ENCODE measurements at regions not wholly inside any gene's neighbourhood (a gene's known extent, or its start where the extent isn't known, plus 50 kb on each side); places are given as distances from the start of the nearest gene placed in this dataset.

- Histone ChIP-seq H3K27me3 (no peaks in the 10 kb centered on the region), H3K4me3 (no peak overlapping the region), H3K9me3 (no peaks in the 10 kb centered on the region), H3K4me1 (no peaks in the 10 kb centered on the region), H3K27ac (no peak overlapping the region), H3K36me3 (no peaks in the 10 kb centered on the region)
- TF ChIP-seq POLR2AphosphoS5 (IDR thresholded peaks at IDR 0.05), result no peak
- TF ChIP-seq POLR2A (IDR thresholded peaks at IDR 0.05), result no peak
- TF ChIP-seq, protein P1, sequence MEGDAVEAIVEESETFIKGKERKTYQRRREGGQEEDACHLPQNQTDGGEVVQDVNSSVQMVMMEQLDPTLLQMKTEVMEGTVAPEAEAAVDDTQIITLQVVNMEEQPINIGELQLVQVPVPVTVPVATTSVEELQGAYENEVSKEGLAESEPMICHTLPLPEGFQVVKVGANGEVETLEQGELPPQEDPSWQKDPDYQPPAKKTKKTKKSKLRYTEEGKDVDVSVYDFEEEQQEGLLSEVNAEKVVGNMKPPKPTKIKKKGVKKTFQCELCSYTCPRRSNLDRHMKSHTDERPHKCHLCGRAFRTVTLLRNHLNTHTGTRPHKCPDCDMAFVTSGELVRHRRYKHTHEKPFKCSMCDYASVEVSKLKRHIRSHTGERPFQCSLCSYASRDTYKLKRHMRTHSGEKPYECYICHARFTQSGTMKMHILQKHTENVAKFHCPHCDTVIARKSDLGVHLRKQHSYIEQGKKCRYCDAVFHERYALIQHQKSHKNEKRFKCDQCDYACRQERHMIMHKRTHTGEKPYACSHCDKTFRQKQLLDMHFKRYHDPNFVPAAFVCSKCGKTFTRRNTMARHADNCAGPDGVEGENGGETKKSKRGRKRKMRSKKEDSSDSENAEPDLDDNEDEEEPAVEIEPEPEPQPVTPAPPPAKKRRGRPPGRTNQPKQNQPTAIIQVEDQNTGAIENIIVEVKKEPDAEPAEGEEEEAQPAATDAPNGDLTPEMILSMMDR (IDR thresholded peaks at IDR 0.05), result no peak
- no peak for TF ChIP-seq EP300 (IDR thresholded peaks at IDR 0.05)
- DNase-seq, result no peak
- WGBS, 2 donors, result 79 to 81% methylated on average over 3 of the region's 3 CpGs
- intact Hi-C loops (cut with DNase I), result no loop called here
Observed at GRCh38 chr11:80827781-80828180, 1387.0 kb upstream of the TENM4 start.

- no peaks in the 10 kb centered on the region for H3K4me1 ChIP-seq
- no peak overlapping the region for H3K27ac ChIP-seq
- TF ChIP-seq, protein P1 (IDR thresholded peaks at IDR 0.05), result no peak
- no peak for TF ChIP-seq EP300 (IDR thresholded peaks at IDR 0.05)
- no peak for TF ChIP-seq POLR2AphosphoS5 (IDR thresholded peaks at IDR 0.05)
- TF ChIP-seq POLR2A (IDR thresholded peaks at IDR 0.05), result no peak
- no peaks in the 10 kb centered on the region for H3K36me3 ChIP-seq
- intact Hi-C loops (cut with DNase I), result no loop called here
- no peak overlapping the region for H3K4me3 ChIP-seq
- no peak for DNase-seq
- H3K27me3 ChIP-seq, result no peaks in the 10 kb centered on the region
- no peaks in the 10 kb centered on the region for H3K9me3 ChIP-seq
- 83 to 85% methylated on average over 2 of the region's 2 CpGs for WGBS, 2 donors
Observed at GRCh38 chr11:80826808-80827207, 1386.0 kb upstream of the TENM4 start.

- H3K9me3 ChIP-seq, result no peaks in the 10 kb centered on the region
- intact Hi-C loops (cut with DNase I), result no loop called here
- H3K27me3 ChIP-seq, result no peaks in the 10 kb centered on the region
- DNase-seq, result no peak
- no peaks in the 10 kb centered on the region for H3K36me3 ChIP-seq
- H3K4me3 ChIP-seq, result no peak overlapping the region
- WGBS, 2 donors, result 93 to 94% methylated on average over 7 of the region's 7 CpGs
- TF ChIP-seq POLR2AphosphoS5 (IDR thresholded peaks at IDR 0.05) (no peak), EP300 (IDR thresholded peaks at IDR 0.05) (no peak), POLR2A (IDR thresholded peaks at IDR 0.05) (no peak)
- H3K4me1 ChIP-seq, result no peaks in the 10 kb centered on the region
- no peak overlapping the region for H3K27ac ChIP-seq
Observed at GRCh38 chr11:80822308-80822707, 1381.5 kb upstream of the TENM4 start.

DNA sequence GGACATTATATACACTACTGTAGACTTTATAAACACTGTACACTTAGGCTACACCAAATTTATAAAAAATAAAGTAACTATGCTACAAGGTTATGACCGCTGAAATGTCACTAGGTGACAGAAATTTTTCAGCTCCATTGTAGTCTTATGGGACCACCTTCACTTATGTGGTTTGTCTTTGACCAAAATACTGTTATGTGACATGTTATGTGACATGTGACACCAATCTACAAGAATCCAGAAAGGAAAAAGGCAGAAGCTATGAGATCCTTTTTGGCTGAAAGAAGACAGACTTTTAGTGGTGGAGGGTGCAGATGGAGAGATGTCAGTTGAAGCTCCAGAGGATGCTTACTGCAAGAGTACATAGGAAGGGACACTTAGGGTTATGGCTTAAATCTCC is 1378.4 kb upstream of the TENM4 start:
- H3K9me3 ChIP-seq, result no peaks in the 10 kb centered on the region
- intact Hi-C loops (cut with DNase I), result no loop called here
- no peaks in the 10 kb centered on the region for H3K36me3 ChIP-seq
- no peaks in the 10 kb centered on the region for H3K4me1 ChIP-seq
- DNase-seq, result no peak
- H3K27ac ChIP-seq, result no peak overlapping the region
- TF ChIP-seq POLR2A (IDR thresholded peaks at IDR 0.05) (no peak), POLR2AphosphoS5 (IDR thresholded peaks at IDR 0.05) (no peak), EP300 (IDR thresholded peaks at IDR 0.05) (no peak)
- TF ChIP-seq, protein P1 (IDR thresholded peaks at IDR 0.05), result no peak
- no peaks in the 10 kb centered on the region for H3K27me3 ChIP-seq
- no peak overlapping the region for H3K4me3 ChIP-seq
- WGBS, 2 donors, result 82 to 96% methylated on average over 1 of the region's 1 CpG

- H3K4me1 ChIP-seq, result no peaks in the 10 kb centered on the region
- H3K36me3 ChIP-seq, result no peaks in the 10 kb centered on the region
- H3K4me3 ChIP-seq, result no peak overlapping the region
- 70 to 74% methylated on average over 4 of the region's 4 CpGs for WGBS, 2 donors
- intact Hi-C loops (cut with DNase I), result no loop called here
- H3K27me3 ChIP-seq, result no peaks in the 10 kb centered on the region
- no peak overlapping the region for H3K27ac ChIP-seq
- no peak for DNase-seq
- no peaks in the 10 kb centered on the region for H3K9me3 ChIP-seq
- TF ChIP-seq, protein P1 (IDR thresholded peaks at IDR 0.05), result no peak
- TF ChIP-seq POLR2A (IDR thresholded peaks at IDR 0.05) (no peak), EP300 (IDR thresholded peaks at IDR 0.05) (no peak), POLR2AphosphoS5 (IDR thresholded peaks at IDR 0.05) (no peak)
Observed at GRCh38 chr11:80816966-80817365, 1376.1 kb upstream of the TENM4 start.

All from sigmoid colon (tissue), 6 donors.